Lower leg skin (tissue), 3 donors: ENCODE measurements at regions not wholly inside any gene's neighbourhood (a gene's known extent, or its start where the extent isn't known, plus 50 kb on each side); places are given as distances from the start of the nearest gene placed in this dataset.

Experiments used
- POLR2A ChIP-seq, 2 donors: fragments of 450-650 bp; IDR thresholded peaks; one replicate each; pipeline ENCODE4 v1.6.1; 2016 to 2017; ENCODE audit warnings: antibody characterized with exemption in 2 of 2, mild to moderate bottlenecking in 1 of 2, moderate library complexity in 1 of 2
- TF ChIP-seq, protein P1 (sequence below), 3 donors: fragments of 450-650 bp; IDR thresholded peaks; one replicate each; pipeline ENCODE4 v1.5.1; 2016; ENCODE audit warnings: antibody characterized with exemption in 3 of 3, mild to moderate bottlenecking in 3 of 3, moderate library complexity in 2 of 3

DNA sequence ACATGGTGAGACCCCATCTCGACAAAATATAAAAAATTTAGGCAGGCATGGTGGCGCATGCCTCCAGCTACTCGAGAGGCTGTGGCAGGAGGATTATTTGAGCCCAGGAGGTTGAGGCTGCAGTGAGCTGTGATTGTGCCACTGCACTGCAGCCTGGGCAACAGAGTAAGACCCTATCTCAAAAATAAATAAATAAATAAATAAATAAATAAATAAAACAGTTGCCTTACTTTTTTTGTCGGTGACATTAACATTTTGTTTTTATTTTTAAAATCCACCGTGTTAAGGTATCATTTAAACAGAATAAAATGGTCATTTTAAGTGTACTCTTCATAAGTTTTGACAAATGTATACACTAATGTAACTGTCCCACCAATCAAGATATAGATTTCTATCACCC, 57.0 kb downstream of the RASL11A start:
- TF ChIP-seq, protein P1, sequence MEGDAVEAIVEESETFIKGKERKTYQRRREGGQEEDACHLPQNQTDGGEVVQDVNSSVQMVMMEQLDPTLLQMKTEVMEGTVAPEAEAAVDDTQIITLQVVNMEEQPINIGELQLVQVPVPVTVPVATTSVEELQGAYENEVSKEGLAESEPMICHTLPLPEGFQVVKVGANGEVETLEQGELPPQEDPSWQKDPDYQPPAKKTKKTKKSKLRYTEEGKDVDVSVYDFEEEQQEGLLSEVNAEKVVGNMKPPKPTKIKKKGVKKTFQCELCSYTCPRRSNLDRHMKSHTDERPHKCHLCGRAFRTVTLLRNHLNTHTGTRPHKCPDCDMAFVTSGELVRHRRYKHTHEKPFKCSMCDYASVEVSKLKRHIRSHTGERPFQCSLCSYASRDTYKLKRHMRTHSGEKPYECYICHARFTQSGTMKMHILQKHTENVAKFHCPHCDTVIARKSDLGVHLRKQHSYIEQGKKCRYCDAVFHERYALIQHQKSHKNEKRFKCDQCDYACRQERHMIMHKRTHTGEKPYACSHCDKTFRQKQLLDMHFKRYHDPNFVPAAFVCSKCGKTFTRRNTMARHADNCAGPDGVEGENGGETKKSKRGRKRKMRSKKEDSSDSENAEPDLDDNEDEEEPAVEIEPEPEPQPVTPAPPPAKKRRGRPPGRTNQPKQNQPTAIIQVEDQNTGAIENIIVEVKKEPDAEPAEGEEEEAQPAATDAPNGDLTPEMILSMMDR (IDR thresholded peaks at IDR 0.05), result no peak
- no peak for TF ChIP-seq POLR2A (IDR thresholded peaks at IDR 0.05)
